EH (cell line): ENCODE measurements at regions not wholly inside any gene's neighbourhood (a gene's known extent, or its start where the extent isn't known, plus 50 kb on each side); places are given as distances from the start of the nearest gene placed in this dataset.

Experiments used
- DNase-seq: peaks from one replicate; pipeline ENCODE4 v3.0.0-alpha.2; 2015; ENCODE audit warnings: low read depth

- DNase-seq: no peak
Observed at GRCh38 chr18:72692086-72692485, 147.9 kb upstream of the CBLN2 start.

- no peak for DNase-seq
Observed at GRCh38 chr18:72687736-72688135, 143.6 kb upstream of the CBLN2 start.

- peak; percentile 4 for DNase-seq
Observed at GRCh38 chr18:72675394-72675793, 131.3 kb upstream of the CBLN2 start.

GRCh38 chr18:72674710-72675109, 130.6 kb upstream of the CBLN2 start:
- no peak for DNase-seq

GRCh38 chr18:72673242-72673641, 129.1 kb upstream of the CBLN2 start:
- DNase-seq: no peak

- DNase-seq: peak; percentile 17
Observed at GRCh38 chr18:72672364-72673184, 128.4 kb upstream of the CBLN2 start.

GRCh38 chr18:72667932-72668331, 123.8 kb upstream of the CBLN2 start:
- DNase-seq: no peak

GRCh38 chr18:72652990-72653593, 109.0 kb upstream of the CBLN2 start:
- peak; percentile 5 for DNase-seq

- no peak for DNase-seq
Observed at GRCh38 chr18:72651033-72651432, 106.9 kb upstream of the CBLN2 start.

GRCh38 chr18:72648481-72648960, 104.4 kb upstream of the CBLN2 start:
- no peak for DNase-seq

- no peak for DNase-seq
Observed at GRCh38 chr18:72648079-72648478, 103.9 kb upstream of the CBLN2 start.

GRCh38 chr18:72640557-72640956, 96.4 kb upstream of the CBLN2 start:
- DNase-seq: no peak

GRCh38 chr18:72638376-72638775, 94.2 kb upstream of the CBLN2 start:
- no peak for DNase-seq

- DNase-seq: no peak
Observed at GRCh38 chr18:72637721-72638120, 93.6 kb upstream of the CBLN2 start.

- no peak for DNase-seq
Observed at GRCh38 chr18:72637299-72637698, 93.2 kb upstream of the CBLN2 start.

GRCh38 chr18:72636611-72637010, 92.5 kb upstream of the CBLN2 start:
- DNase-seq: no peak

GRCh38 chr18:72634500-72634899, 90.4 kb upstream of the CBLN2 start:
- no peak for DNase-seq

- DNase-seq: no peak
Observed at GRCh38 chr18:72630991-72631390, 86.8 kb upstream of the CBLN2 start.

- no peak for DNase-seq
Observed at GRCh38 chr18:72623444-72623843, 79.3 kb upstream of the CBLN2 start.

- DNase-seq: no peak
Observed at GRCh38 chr18:72613534-72613930, 69.4 kb upstream of the CBLN2 start.

GRCh38 chr18:72612894-72613533, 68.9 kb upstream of the CBLN2 start:
- DNase-seq: no peak

GRCh38 chr18:72605376-72605775, 61.2 kb upstream of the CBLN2 start:
- no peak for DNase-seq

GRCh38 chr18:72601944-72602343, 57.8 kb upstream of the CBLN2 start:
- DNase-seq: no peak
